ENCODE measurements at regions not wholly inside any gene's neighbourhood (a gene's known extent, or its start where the extent isn't known, plus 50 kb on each side); places are given as distances from the start of the nearest gene placed in this dataset.

- H3K27me3 ChIP-seq (ENCODE audit: control insufficient read depth in 1 of 2, insufficient read depth in 2 of 2, low read length in 1 of 2), result no peaks in the 10 kb centered on the region
- H3K36me3 ChIP-seq (ENCODE audit: control insufficient read depth in 1 of 2, insufficient read depth in 2 of 2, low read length in 1 of 2), result no peaks in the 10 kb centered on the region
- no peak overlapping the region for H3K27ac ChIP-seq (ENCODE audit: low read depth in 1 of 2, low read length in 2 of 2)
- whole genome bisulfite sequencing, 2 donors, result 10 to 25% methylated on average over 1 of the region's 1 CpG
- DNase-seq, result no peak
- no peaks in the 10 kb centered on the region for H3K9me3 ChIP-seq (ENCODE audit: control insufficient read depth, low read length)
- H3K4me1 ChIP-seq (ENCODE audit: control insufficient read depth in 1 of 2, insufficient read depth in 2 of 2, low read length in 2 of 2), result no peaks in the 10 kb centered on the region
- no peak for ATAC-seq (ENCODE audit: low FRiP score)
- no peak overlapping the region for H3K4me3 ChIP-seq (ENCODE audit: low read length in 2 of 2)
- intact Hi-C loops (cut with DNase I), result no loop called here
Observed at GRCh38 chr9:21746550-21746949, 55.9 kb upstream of the MTAP start.

GRCh38 chr9:21747175-21747574, 55.3 kb upstream of the MTAP start:
- Histone ChIP-seq H3K27ac (ENCODE audit: low read depth in 1 of 2, low read length in 2 of 2) (no peak overlapping the region), H3K27me3 (ENCODE audit: control insufficient read depth in 1 of 2, insufficient read depth in 2 of 2, low read length in 1 of 2) (no peaks in the 10 kb centered on the region), H3K9me3 (ENCODE audit: control insufficient read depth, low read length) (no peaks in the 10 kb centered on the region), H3K4me3 (ENCODE audit: low read length in 2 of 2) (no peak overlapping the region), H3K36me3 (ENCODE audit: control insufficient read depth in 1 of 2, insufficient read depth in 2 of 2, low read length in 1 of 2) (no peaks in the 10 kb centered on the region), H3K4me1 (ENCODE audit: control insufficient read depth in 1 of 2, insufficient read depth in 2 of 2, low read length in 2 of 2) (no peaks in the 10 kb centered on the region)
- no peak for ATAC-seq (ENCODE audit: low FRiP score)
- intact Hi-C loops (cut with DNase I), result no loop called here
- WGBS, 2 donors, result 43 to 52% methylated on average over 2 of the region's 2 CpGs
- no peak for DNase-seq

- no peaks in the 10 kb centered on the region for H3K36me3 ChIP-seq (ENCODE audit: control insufficient read depth in 1 of 2, insufficient read depth in 2 of 2, low read length in 1 of 2)
- H3K9me3 ChIP-seq (ENCODE audit: control insufficient read depth, low read length), result no peaks in the 10 kb centered on the region
- H3K27me3 ChIP-seq (ENCODE audit: control insufficient read depth in 1 of 2, insufficient read depth in 2 of 2, low read length in 1 of 2), result no peaks in the 10 kb centered on the region
- no peak overlapping the region for H3K4me3 ChIP-seq (ENCODE audit: low read length in 2 of 2)
- no peak overlapping the region for H3K27ac ChIP-seq (ENCODE audit: low read depth in 1 of 2, low read length in 2 of 2)
- ATAC-seq (ENCODE audit: low FRiP score) (no peak), DNase-seq (no peak)
- no peaks in the 10 kb centered on the region for H3K4me1 ChIP-seq (ENCODE audit: control insufficient read depth in 1 of 2, insufficient read depth in 2 of 2, low read length in 2 of 2)
- WGBS, 2 donors, result 42% methylated on average over 3 of the region's 3 CpGs
- intact Hi-C loops (cut with DNase I), result no loop called here
Observed at GRCh38 chr9:21750021-21750735, 52.3 kb upstream of the MTAP start.

- H3K9me3 ChIP-seq (ENCODE audit: control insufficient read depth, low read length), result no peaks in the 10 kb centered on the region
- H3K4me3 ChIP-seq (ENCODE audit: low read length in 2 of 2), result no peak overlapping the region
- H3K4me1 ChIP-seq (ENCODE audit: control insufficient read depth in 1 of 2, insufficient read depth in 2 of 2, low read length in 2 of 2), result no peaks in the 10 kb centered on the region
- no peaks in the 10 kb centered on the region for H3K27me3 ChIP-seq (ENCODE audit: control insufficient read depth in 1 of 2, insufficient read depth in 2 of 2, low read length in 1 of 2)
- intact Hi-C loops (cut with DNase I), result no loop called here
- no peak for ATAC-seq (ENCODE audit: low FRiP score)
- no peak for DNase-seq
- H3K36me3 ChIP-seq (ENCODE audit: control insufficient read depth in 1 of 2, insufficient read depth in 2 of 2, low read length in 1 of 2), result no peaks in the 10 kb centered on the region
- no peak overlapping the region for H3K27ac ChIP-seq (ENCODE audit: low read depth in 1 of 2, low read length in 2 of 2)
Observed at GRCh38 chr9:21751998-21752397, 50.4 kb upstream of the MTAP start.

Data from aorta (tissue), 5 donors.